Naive B cell (primary cell): ENCODE measurements at regions not wholly inside any gene's neighbourhood (a gene's known extent, or its start where the extent isn't known, plus 50 kb on each side); places are given as distances from the start of the nearest gene placed in this dataset.

ENCODE experiments used
- ATAC-seq, 2 donors: fragments of 150-1000 bp; cut with Tn5 transposase; 2 replicates each; pipeline ENCODE4 v1.10.0; 2021; ENCODE audit warnings: low read depth in 2 of 2, mild to moderate bottlenecking in 2 of 2, moderate library complexity in 2 of 2
- DNase-seq: peaks from one replicate; pipeline ENCODE4 v3.0.0; 2022
- H3K27ac Mint-ChIP-seq, 6 donors: one replicate each; pipeline ENCODE4 v1.8.0; 2020 to 2022; ENCODE audit warnings: mild to moderate bottlenecking in 6 of 6, mixed read lengths in 6 of 6, moderate library complexity in 5 of 6, inconsistent platforms in 2 of 6
- H3K27me3 Mint-ChIP-seq, 3 donors: one replicate each; pipeline ENCODE4 v1.8.0; 2021 to 2022; ENCODE audit warnings: mixed read lengths in 3 of 3, mild to moderate bottlenecking in 1 of 3
- H3K36me3 Mint-ChIP-seq, 2 donors: one replicate each; pipeline ENCODE4 v1.8.0; 2020 to 2022; ENCODE audit warnings: mixed read lengths in 2 of 2, inconsistent platforms in 1 of 2, mild to moderate bottlenecking in 1 of 2
- H3K4me1 Mint-ChIP-seq, 3 donors: one replicate each; pipeline ENCODE4 v1.8.0; 2020 to 2022; ENCODE audit warnings: mixed read lengths in 3 of 3, inconsistent platforms in 1 of 3, mild to moderate bottlenecking in 1 of 3, moderate library complexity in 1 of 3
- H3K4me3 Mint-ChIP-seq, 8 donors: one replicate each; pipeline ENCODE4 v1.8.0; 2020 to 2022; ENCODE audit warnings: mild to moderate bottlenecking in 8 of 8, mixed read lengths in 8 of 8, moderate library complexity in 8 of 8, inconsistent platforms in 2 of 8
- H3K9me3 Mint-ChIP-seq, 7 donors: one replicate each; pipeline ENCODE4 v1.8.0; 2020 to 2022; ENCODE audit warnings: mixed read lengths in 7 of 7, mild to moderate bottlenecking in 5 of 7, inconsistent platforms in 2 of 7, moderate library complexity in 1 of 7

DNA sequence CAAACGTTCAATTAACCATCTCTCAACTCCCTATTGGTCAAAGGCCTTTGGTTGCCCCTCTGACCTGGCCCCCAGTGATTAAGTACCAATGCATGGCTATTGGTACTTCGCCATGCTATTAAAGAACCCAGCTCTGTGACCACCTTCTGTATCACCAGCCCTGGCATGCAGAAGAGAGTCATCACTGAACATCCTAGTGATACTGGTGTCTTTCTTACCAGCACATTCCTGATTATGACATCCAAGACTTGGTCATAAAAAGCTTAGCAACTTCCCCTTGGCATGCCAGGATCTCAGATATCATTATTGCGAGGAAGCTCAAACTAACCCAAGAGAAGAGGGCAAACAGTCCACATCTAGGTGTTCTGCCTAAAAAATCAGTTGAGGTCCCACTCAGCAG lies 122.3 kb upstream of the OTUD4 start:
- peaks cover 0 to 16% (median 8%) of the 10 kb centered on the region in 3 donors for H3K27me3 Mint-ChIP-seq
- no peaks in the 10 kb centered on the region for H3K36me3 Mint-ChIP-seq
- ATAC-seq (no peak), DNase-seq (no peak)
- H3K4me1 Mint-ChIP-seq = no peaks in the 10 kb centered on the region
- H3K4me3 Mint-ChIP-seq = no peak overlapping the region
- H3K27ac Mint-ChIP-seq = no peak overlapping the region
- H3K9me3 Mint-ChIP-seq = no peaks in the 10 kb centered on the region

GRCh38 chr4:145301386-145302080 lies 121.1 kb upstream of the OTUD4 start:
- no peak overlapping the region for H3K4me3 Mint-ChIP-seq
- no peak for ATAC-seq
- DNase-seq = no peak
- H3K36me3 Mint-ChIP-seq = no peaks in the 10 kb centered on the region
- H3K27me3 Mint-ChIP-seq = peaks cover 5 to 16% (median 8%) of the 10 kb centered on the region in 3 donors
- no peaks in the 10 kb centered on the region for H3K4me1 Mint-ChIP-seq
- no peak overlapping the region for H3K27ac Mint-ChIP-seq
- no peaks in the 10 kb centered on the region for H3K9me3 Mint-ChIP-seq

DNA sequence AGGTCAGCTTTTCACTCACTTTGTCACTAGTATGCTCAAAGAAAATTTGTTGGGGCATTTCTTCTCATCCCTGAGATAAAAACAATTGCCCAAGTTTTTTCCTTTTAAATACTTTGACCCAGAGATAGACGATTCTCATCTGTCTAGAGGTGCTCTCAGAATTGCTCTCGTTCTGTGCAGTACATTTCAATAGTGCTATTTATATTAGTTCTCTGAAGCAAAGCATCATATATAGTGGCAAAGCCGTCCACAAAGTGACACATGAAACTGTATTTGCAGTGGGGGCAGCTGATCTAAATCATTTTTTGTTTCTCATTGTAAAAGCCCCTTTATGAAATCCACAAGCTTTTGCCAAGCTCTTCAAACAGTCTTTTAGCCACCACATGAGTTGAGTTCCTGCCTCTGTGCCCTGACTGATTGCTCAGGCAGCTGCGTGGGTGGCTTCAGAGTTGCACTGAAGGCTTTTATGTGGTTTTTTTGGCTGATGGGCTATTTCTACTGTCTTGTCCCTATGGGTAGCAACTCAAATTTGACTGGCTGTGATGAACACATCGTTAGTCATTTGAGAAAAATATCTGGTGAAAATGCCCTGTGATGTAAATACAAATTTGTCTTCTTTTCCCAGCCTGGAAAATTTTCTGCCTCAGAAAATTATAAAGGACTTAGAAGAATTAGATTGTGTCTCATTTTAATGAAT lies 119.1 kb upstream of the OTUD4 start:
- no peaks in the 10 kb centered on the region for H3K4me1 Mint-ChIP-seq
- ATAC-seq (peak in 1 of 2 donors; percentile 21), DNase-seq (peak; percentile 6)
- no peak overlapping the region for H3K4me3 Mint-ChIP-seq
- H3K27me3 Mint-ChIP-seq = peaks cover 5 to 20% (median 8%) of the 10 kb centered on the region in 3 donors
- H3K27ac Mint-ChIP-seq = no peak overlapping the region
- H3K36me3 Mint-ChIP-seq = no peaks in the 10 kb centered on the region
- no peaks in the 10 kb centered on the region for H3K9me3 Mint-ChIP-seq

GRCh38 chr4:145298885-145299284 lies 118.5 kb upstream of the OTUD4 start:
- DNase-seq = no peak
- Mint-ChIP-seq H3K4me3 (no peak overlapping the region), H3K27me3 (peaks cover 8 to 22% (median 8%) of the 10 kb centered on the region in 3 donors), H3K27ac (no peak overlapping the region), H3K4me1 (no peaks in the 10 kb centered on the region), H3K36me3 (no peaks in the 10 kb centered on the region), H3K9me3 (no peaks in the 10 kb centered on the region)
- ATAC-seq = no peak

DNA sequence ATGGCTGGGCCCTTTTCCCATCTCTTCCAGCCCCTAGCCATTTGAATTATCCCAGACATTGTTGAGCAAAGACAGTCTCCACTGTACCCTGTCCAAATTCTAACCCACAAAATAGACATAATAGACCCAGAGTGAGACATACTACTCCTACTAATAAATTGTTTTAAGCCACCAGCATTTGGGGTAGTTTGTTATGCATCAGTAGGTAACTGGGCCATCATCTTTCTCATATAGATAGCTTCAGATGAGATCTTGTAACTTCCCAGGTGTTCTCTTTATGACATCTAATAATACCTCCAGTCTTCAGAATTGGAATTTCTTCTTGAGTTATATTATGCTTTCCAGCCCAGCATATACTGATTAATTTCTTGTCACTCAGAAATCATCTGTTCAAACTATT lies 117.2 kb upstream of the OTUD4 start:
- H3K27me3 Mint-ChIP-seq = peaks cover 4 to 17% (median 12%) of the 10 kb centered on the region in 3 donors
- no peaks in the 10 kb centered on the region for H3K9me3 Mint-ChIP-seq
- H3K36me3 Mint-ChIP-seq = no peaks in the 10 kb centered on the region
- DNase-seq (no peak), ATAC-seq (no peak)
- no peak overlapping the region for H3K4me3 Mint-ChIP-seq
- no peak overlapping the region for H3K27ac Mint-ChIP-seq
- H3K4me1 Mint-ChIP-seq = no peaks in the 10 kb centered on the region

DNA sequence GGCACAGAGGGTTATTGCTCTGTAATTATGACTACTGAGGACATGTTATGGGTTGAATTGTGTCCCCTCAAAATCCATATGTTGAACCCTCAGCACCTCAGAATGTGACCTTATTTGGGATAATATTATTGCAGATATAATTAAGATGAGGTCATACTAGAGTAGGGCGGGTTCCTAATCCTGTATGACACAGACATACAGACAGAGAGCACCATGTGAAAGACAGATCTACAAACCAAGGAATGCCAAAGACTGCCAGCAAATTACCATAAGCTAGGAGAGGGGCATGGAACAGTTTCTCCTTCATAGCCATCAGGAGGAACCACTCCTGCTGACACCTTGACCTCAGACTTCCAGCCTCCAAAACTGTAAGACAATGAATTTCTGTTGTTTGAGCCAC lies 115.2 kb upstream of the OTUD4 start:
- no peaks in the 10 kb centered on the region for H3K4me1 Mint-ChIP-seq

DNA sequence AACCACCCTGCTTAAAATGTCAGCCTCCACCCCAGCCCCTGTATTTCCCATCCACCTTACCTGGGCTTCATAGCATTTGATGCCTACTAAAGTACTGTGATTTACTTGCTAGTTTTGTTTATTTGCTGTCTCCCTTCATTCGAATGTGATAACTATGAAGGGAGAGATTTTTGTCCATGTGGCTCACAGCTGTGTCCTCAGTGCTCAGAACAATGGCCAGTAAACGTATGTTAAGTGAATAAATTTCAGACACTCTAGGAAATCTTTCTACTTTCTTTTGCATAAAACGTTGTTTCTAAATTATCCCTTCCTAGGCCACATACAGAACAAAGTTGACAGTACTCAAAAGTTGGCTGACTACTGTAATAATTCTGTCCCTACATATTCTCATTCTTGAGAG lies 114.7 kb upstream of the OTUD4 start:
- Mint-ChIP-seq H3K27ac (no peak overlapping the region), H3K36me3 (no peaks in the 10 kb centered on the region), H3K27me3 (peaks cover 0 to 20% (median 12%) of the 10 kb centered on the region in 3 donors), H3K9me3 (peaks cover 0 to 6% (median 0%) of the 10 kb centered on the region in 7 donors), H3K4me3 (no peak overlapping the region), H3K4me1 (no peaks in the 10 kb centered on the region)
- ATAC-seq (no peak), DNase-seq (no peak)

More for the DNA sequence above, 115.2 kb upstream of the OTUD4 start:
- H3K27me3 Mint-ChIP-seq = peaks cover 0 to 20% (median 12%) of the 10 kb centered on the region in 3 donors
- H3K36me3 Mint-ChIP-seq = no peaks in the 10 kb centered on the region
- H3K27ac Mint-ChIP-seq = no peak overlapping the region
- H3K9me3 Mint-ChIP-seq = peaks cover 0 to 6% (median 0%) of the 10 kb centered on the region in 7 donors
- ATAC-seq = no peak
- no peak overlapping the region for H3K4me3 Mint-ChIP-seq
- no peak for DNase-seq

- no peak overlapping the region for H3K27ac Mint-ChIP-seq
- DNase-seq = no peak
- H3K9me3 Mint-ChIP-seq = peaks cover 0 to 6% (median 0%) of the 10 kb centered on the region in 7 donors
- H3K4me1 Mint-ChIP-seq = no peaks in the 10 kb centered on the region
- no peak for ATAC-seq
- peaks cover 6 to 21% (median 13%) of the 10 kb centered on the region in 3 donors for H3K27me3 Mint-ChIP-seq
- H3K36me3 Mint-ChIP-seq = no peaks in the 10 kb centered on the region
- no peak overlapping the region for H3K4me3 Mint-ChIP-seq
Measured at GRCh38 chr4:145293658-145294057, 113.3 kb upstream of the OTUD4 start.

DNA sequence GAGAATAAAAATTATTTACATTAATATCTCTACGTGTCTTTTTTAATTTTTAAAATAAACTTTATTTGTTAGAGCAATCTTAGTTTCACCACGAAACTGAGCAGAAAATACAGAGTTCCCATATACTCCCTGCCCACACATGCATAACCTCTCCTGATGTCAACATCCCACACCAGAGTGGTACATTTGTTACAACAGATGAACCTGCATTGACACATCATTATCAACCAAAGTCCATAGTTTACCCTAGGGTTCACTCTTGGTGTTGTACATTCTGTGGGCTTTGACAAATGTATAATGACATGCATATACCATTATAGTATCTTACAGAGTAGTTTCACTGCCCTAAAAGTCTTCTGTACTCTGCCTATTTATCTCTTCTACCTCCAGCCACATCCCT lies 110.6 kb upstream of the OTUD4 start:
- ATAC-seq (no peak), DNase-seq (no peak)
- Mint-ChIP-seq H3K9me3 (peaks cover 0 to 6% (median 0%) of the 10 kb centered on the region in 7 donors), H3K27ac (no peak overlapping the region), H3K4me1 (no peaks in the 10 kb centered on the region), H3K4me3 (no peak overlapping the region), H3K36me3 (no peaks in the 10 kb centered on the region), H3K27me3 (peaks cover 11 to 28% (median 12%) of the 10 kb centered on the region in 3 donors)

- Mint-ChIP-seq H3K4me1 (no peaks in the 10 kb centered on the region), H3K27me3 (peaks cover 11 to 29% (median 12%) of the 10 kb centered on the region in 3 donors), H3K36me3 (no peaks in the 10 kb centered on the region), H3K4me3 (no peak overlapping the region), H3K9me3 (peaks cover 0 to 6% (median 0%) of the 10 kb centered on the region in 7 donors), H3K27ac (no peak overlapping the region)
- DNase-seq = no peak
- ATAC-seq = no peak
Measured at GRCh38 chr4:145289403-145290076, 109.2 kb upstream of the OTUD4 start.

- ATAC-seq (no peak), DNase-seq (no peak)
- H3K27ac Mint-ChIP-seq = no peak overlapping the region
- H3K4me1 Mint-ChIP-seq = no peaks in the 10 kb centered on the region
- no peaks in the 10 kb centered on the region for H3K36me3 Mint-ChIP-seq
- no peak overlapping the region for H3K4me3 Mint-ChIP-seq
- H3K27me3 Mint-ChIP-seq = peaks cover 4 to 25% (median 11%) of the 10 kb centered on the region in 3 donors
- H3K9me3 Mint-ChIP-seq = peaks cover 0 to 6% (median 0%) of the 10 kb centered on the region in 7 donors
Measured at GRCh38 chr4:145287351-145287750, 107.0 kb upstream of the OTUD4 start.

- Mint-ChIP-seq H3K4me3 (no peak overlapping the region), H3K4me1 (no peaks in the 10 kb centered on the region), H3K27ac (no peak overlapping the region), H3K27me3 (peaks cover 4 to 24% (median 11%) of the 10 kb centered on the region in 3 donors), H3K9me3 (no peaks in the 10 kb centered on the region), H3K36me3 (no peaks in the 10 kb centered on the region)
- DNase-seq (no peak), ATAC-seq (no peak)
Measured at GRCh38 chr4:145285928-145286327, 105.5 kb upstream of the OTUD4 start.

GRCh38 chr4:145283909-145284308 lies 103.5 kb upstream of the OTUD4 start:
- H3K4me1 Mint-ChIP-seq = no peaks in the 10 kb centered on the region
- H3K27ac Mint-ChIP-seq = no peak overlapping the region
- no peak overlapping the region for H3K4me3 Mint-ChIP-seq
- no peaks in the 10 kb centered on the region for H3K9me3 Mint-ChIP-seq
- H3K27me3 Mint-ChIP-seq = peaks cover 4 to 24% (median 7%) of the 10 kb centered on the region in 3 donors
- ATAC-seq = no peak
- no peaks in the 10 kb centered on the region for H3K36me3 Mint-ChIP-seq
- no peak for DNase-seq

- no peak overlapping the region for H3K27ac Mint-ChIP-seq
- no peak overlapping the region for H3K4me3 Mint-ChIP-seq
- peaks cover 0 to 25% (median 9%) of the 10 kb centered on the region in 3 donors for H3K27me3 Mint-ChIP-seq
- ATAC-seq (no peak), DNase-seq (no peak)
- no peaks in the 10 kb centered on the region for H3K9me3 Mint-ChIP-seq
- H3K4me1 Mint-ChIP-seq = no peaks in the 10 kb centered on the region
- peaks cover 0 to 3% of the 10 kb centered on the region in 2 donors for H3K36me3 Mint-ChIP-seq
Measured at GRCh38 chr4:145281951-145282350, 101.6 kb upstream of the OTUD4 start.
